Type B pancreatic cell (in vitro differentiated cells): ENCODE measurements at regions not wholly inside any gene's neighbourhood (a gene's known extent, or its start where the extent isn't known, plus 50 kb on each side); places are given as distances from the start of the nearest gene placed in this dataset.

Source experiments
- DNase-seq: peaks from one replicate; pipeline ENCODE4 v3.0.0; 2021; ENCODE audit warnings: mixed read lengths; ENCODE audit not compliant: unreplicated experiment; ENCODE audit errors: extremely low spot score
- H3K27ac Mint-ChIP-seq: 2 replicates; pipeline ENCODE4 v1.8.0; 2021; ENCODE audit warnings: mild to moderate bottlenecking, mixed read lengths
- H3K27me3 Mint-ChIP-seq: 2 replicates; pipeline ENCODE4 v1.8.0; 2021; ENCODE audit warnings: mixed read lengths
- H3K36me3 Mint-ChIP-seq: 2 replicates; pipeline ENCODE4 v1.8.0; 2021; ENCODE audit warnings: mixed read lengths
- H3K4me1 Mint-ChIP-seq: one replicate; pipeline ENCODE4 v1.8.0; 2021; ENCODE audit warnings: mixed read lengths; ENCODE audit not compliant: unreplicated experiment
- H3K4me3 Mint-ChIP-seq: 2 replicates; pipeline ENCODE4 v1.8.0; 2021; ENCODE audit warnings: mild to moderate bottlenecking, mixed read lengths
- H3K9me3 Mint-ChIP-seq: 2 replicates; pipeline ENCODE4 v1.8.0; 2021; ENCODE audit warnings: mixed read lengths
- TF ChIP-seq, protein P1 (sequence below): fragments of 200-600 bp; sonication (generic); conservative IDR thresholded peaks from 2 replicates; pipeline ENCODE4 v1.5.0; 2021; ENCODE audit warnings: antibody characterized with exemption, mild to moderate bottlenecking

DNA sequence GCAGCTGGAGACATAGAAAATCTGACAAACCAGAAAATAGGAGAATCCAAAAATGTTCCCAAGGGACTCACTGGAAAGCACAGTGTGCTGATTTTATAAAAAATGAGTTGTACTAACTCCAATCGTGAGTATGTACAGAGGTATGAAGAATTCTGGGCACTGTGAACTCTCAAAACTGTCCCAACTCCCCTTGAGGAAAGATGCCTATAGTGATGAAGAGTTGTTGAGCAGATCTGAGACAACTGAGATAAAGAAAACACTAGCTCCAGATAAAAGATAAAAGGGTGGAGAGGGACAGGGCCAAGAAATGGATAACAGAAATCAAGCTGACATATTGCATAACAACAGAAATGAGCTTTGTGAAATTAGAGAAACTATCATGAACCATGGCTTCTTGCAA is 481.4 kb downstream of the MAFB start:
- Mint-ChIP-seq H3K4me1 (peaks cover 14% of the 10 kb centered on the region), H3K36me3 (peaks cover 11% of the 10 kb centered on the region), H3K27me3 (no peaks in the 10 kb centered on the region), H3K27ac (no peak overlapping the region), H3K4me3 (no peak overlapping the region), H3K9me3 (peaks cover 13% of the 10 kb centered on the region)
- DNase-seq = no peak
- TF ChIP-seq, protein P1, sequence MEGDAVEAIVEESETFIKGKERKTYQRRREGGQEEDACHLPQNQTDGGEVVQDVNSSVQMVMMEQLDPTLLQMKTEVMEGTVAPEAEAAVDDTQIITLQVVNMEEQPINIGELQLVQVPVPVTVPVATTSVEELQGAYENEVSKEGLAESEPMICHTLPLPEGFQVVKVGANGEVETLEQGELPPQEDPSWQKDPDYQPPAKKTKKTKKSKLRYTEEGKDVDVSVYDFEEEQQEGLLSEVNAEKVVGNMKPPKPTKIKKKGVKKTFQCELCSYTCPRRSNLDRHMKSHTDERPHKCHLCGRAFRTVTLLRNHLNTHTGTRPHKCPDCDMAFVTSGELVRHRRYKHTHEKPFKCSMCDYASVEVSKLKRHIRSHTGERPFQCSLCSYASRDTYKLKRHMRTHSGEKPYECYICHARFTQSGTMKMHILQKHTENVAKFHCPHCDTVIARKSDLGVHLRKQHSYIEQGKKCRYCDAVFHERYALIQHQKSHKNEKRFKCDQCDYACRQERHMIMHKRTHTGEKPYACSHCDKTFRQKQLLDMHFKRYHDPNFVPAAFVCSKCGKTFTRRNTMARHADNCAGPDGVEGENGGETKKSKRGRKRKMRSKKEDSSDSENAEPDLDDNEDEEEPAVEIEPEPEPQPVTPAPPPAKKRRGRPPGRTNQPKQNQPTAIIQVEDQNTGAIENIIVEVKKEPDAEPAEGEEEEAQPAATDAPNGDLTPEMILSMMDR = no peak

DNA sequence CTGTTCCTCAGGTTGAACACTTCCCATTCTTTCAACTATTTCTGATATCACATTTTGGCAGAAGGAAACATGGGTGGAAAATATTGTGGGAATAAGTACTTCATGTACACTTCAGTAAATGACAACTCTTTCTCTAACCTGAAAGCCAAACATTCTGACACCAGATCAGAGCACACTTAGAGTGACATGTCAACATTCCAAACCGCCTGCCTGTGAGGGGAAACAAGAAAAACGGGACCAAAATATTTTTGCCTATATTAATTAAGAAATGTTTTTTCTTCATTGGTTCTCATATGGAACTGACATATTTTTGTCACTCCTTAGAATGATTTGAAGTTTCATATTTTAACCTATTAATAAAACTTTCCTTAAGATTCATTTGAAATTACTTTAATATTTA is 483.1 kb downstream of the MAFB start:
- DNase-seq = no peak
- Mint-ChIP-seq H3K9me3 (peaks cover 13% of the 10 kb centered on the region), H3K36me3 (peaks cover 11% of the 10 kb centered on the region), H3K27me3 (no peaks in the 10 kb centered on the region), H3K4me1 (peaks cover 14% of the 10 kb centered on the region), H3K27ac (peak overlapping the region; percentile 92), H3K4me3 (peak overlapping the region; percentile 77)
- TF ChIP-seq, protein P1 = no peak

DNA sequence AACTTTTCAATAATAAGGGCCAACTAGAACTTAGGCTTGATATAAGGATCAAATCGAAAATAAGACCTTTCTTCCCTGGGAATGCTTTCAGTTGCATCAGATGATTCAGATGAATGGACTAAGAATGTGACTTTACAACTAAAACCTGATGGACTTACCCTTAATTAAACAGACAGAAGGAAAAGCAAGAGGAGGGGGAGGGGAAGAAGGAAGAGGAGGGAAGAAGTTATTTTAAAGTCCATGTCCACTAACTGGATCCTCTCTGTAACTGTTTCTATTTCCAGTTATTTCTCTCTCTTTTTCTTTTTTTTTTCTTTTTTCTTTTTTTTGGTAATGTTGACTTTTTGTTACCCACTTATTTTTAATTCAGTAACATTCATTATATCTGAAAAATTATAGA is 486.0 kb downstream of the MAFB start:
- TF ChIP-seq, protein P1 = no peak
- peaks cover 8% of the 10 kb centered on the region for H3K9me3 Mint-ChIP-seq
- no peak for DNase-seq
- H3K4me1 Mint-ChIP-seq = peaks cover 14% of the 10 kb centered on the region
- no peaks in the 10 kb centered on the region for H3K27me3 Mint-ChIP-seq
- no peak overlapping the region for H3K4me3 Mint-ChIP-seq
- no peak overlapping the region for H3K27ac Mint-ChIP-seq
- peaks cover 8% of the 10 kb centered on the region for H3K36me3 Mint-ChIP-seq

DNA sequence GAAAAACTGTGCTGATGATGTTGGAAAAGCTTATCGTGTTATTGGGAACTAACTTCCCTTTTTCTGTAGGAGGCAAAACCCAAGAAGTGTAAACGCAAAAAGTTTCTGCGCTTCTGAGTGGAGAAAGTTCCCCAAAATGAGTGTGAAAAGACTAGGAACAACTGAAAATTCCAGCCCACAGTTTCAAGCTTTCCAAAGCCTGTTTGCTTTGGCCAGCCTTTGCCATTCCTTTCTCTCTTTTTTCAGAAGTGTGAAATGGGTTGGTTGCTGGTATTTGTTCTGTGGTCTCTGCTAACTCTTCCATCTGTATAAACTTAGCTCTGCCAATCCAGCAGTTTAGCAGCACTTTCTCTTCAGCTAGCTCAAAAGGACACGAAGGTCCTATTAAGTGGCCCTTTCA is 491.3 kb downstream of the MAFB start:
- H3K27ac Mint-ChIP-seq = no peak overlapping the region

DNA sequence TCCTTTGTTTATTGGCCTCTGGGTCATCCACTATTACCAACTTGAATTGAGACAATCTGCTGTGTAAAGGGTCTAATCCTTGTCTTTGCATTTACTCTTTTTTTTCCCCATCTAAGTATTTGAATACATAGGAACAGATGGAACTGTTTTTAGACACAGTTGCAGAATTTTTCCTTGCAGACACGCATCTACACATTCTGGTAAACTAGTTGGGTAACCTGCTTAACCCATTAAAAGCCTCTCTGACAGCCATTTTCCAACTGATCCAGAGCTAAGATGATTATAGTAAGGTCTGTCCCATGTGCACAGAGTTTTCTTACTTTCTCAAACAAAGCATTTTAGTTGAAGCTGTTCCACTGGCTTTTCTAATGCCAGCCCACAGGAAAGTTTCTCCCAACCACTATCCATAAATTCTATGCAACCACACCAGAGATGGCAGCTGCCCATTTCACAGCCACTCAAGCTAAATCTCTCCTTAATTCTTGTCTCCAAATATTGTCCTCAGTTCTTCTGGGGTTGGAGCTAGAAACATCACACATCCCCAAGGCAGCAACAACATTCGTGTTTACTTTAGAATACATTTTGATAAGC is 492.1 kb downstream of the MAFB start:
- Mint-ChIP-seq H3K27me3 (no peaks in the 10 kb centered on the region), H3K27ac (no peak overlapping the region), H3K36me3 (no peaks in the 10 kb centered on the region), H3K4me1 (no peaks in the 10 kb centered on the region), H3K9me3 (no peaks in the 10 kb centered on the region), H3K4me3 (no peak overlapping the region)
- TF ChIP-seq, protein P1 = no peak
- no peak for DNase-seq

More for the DNA sequence above, 491.3 kb downstream of the MAFB start:
- no peaks in the 10 kb centered on the region for H3K36me3 Mint-ChIP-seq
- no peaks in the 10 kb centered on the region for H3K27me3 Mint-ChIP-seq
- H3K4me1 Mint-ChIP-seq = no peaks in the 10 kb centered on the region
- TF ChIP-seq, protein P1 = no peak
- no peak for DNase-seq
- H3K9me3 Mint-ChIP-seq = no peaks in the 10 kb centered on the region
- no peak overlapping the region for H3K4me3 Mint-ChIP-seq

DNA sequence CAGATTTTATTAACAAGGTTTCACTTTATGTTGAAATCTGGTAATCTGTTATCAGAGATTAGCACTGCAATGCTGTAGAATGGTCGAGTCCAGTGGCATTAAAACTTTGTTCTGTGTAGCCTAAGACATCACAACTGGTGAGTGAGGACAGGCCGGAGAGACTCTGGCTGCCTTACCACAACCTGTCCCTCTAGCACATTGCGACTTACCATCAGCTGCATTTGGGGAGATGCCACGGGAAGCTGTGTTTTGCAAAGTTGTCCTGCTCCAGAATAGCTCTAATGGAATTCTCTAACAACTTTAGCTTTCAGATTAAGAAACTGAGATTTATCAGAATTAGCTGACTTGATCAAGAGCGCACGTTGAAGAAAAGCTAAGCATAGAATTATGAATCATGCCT is 493.3 kb downstream of the MAFB start:
- no peaks in the 10 kb centered on the region for H3K36me3 Mint-ChIP-seq
- DNase-seq = no peak
- no peaks in the 10 kb centered on the region for H3K4me1 Mint-ChIP-seq
- H3K27ac Mint-ChIP-seq = no peak overlapping the region
- TF ChIP-seq, protein P1 = no peak
- H3K9me3 Mint-ChIP-seq = no peaks in the 10 kb centered on the region
- H3K4me3 Mint-ChIP-seq = no peak overlapping the region
- H3K27me3 Mint-ChIP-seq = peaks cover 3% of the 10 kb centered on the region
